HEK293 (cell line): ENCODE measurements at regions not wholly inside any gene's neighbourhood (a gene's known extent, or its start where the extent isn't known, plus 50 kb on each side); places are given as distances from the start of the nearest gene placed in this dataset.

Experiments used
- CTCF ChIP-seq: fragments of 450-650 bp; formaldehyde crosslinking; IDR thresholded peaks from 2 replicates; pipeline ENCODE4 v1.5.1; 2016; ENCODE audit warnings: missing biosample characterization, missing genetic modification characterization
- PBX3 ChIP-seq: sonication (generic); formaldehyde crosslinking; IDR thresholded peaks from 2 replicates; pipeline ENCODE4 v1.8.1; 2022; ENCODE audit warnings: mild to moderate bottlenecking, moderate library complexity, missing genetic modification reagents
- PRDM4 ChIP-seq: fragments of 450-650 bp; formaldehyde crosslinking; IDR thresholded peaks from 2 replicates; pipeline ENCODE4 v1.5.1; 2017; ENCODE audit warnings: missing biosample characterization, missing genetic modification characterization
- SALL2 ChIP-seq: fragments of 450-650 bp; formaldehyde crosslinking; IDR thresholded peaks from 2 replicates; pipeline ENCODE4 v1.5.0; 2017; ENCODE audit warnings: missing biosample characterization, mild to moderate bottlenecking, missing genetic modification characterization, borderline replicate concordance
- ZNF274 ChIP-seq, 2 experiments: fragments of 200-500 bp in 1 of 2; fragments of 450-650 bp in 1 of 2; sonication (Bioruptor generic) in 1 of 2; formaldehyde crosslinking in 1 of 2; IDR thresholded peaks; 2 replicates each; pipeline versions ENCODE4 v1.5.1 to v1.6.1; 2014 to 2016; ENCODE audit warnings: borderline replicate concordance in 1 of 2, inconsistent platforms in 1 of 2, low read length in 1 of 2, missing biosample characterization in 1 of 2, missing genetic modification characterization in 1 of 2
- ZNF280C ChIP-seq: fragments of 450-650 bp; formaldehyde crosslinking; IDR thresholded peaks from 2 replicates; pipeline ENCODE4 v1.5.1; 2016; ENCODE audit warnings: missing biosample characterization, missing genetic modification characterization
- ZNF394 ChIP-seq: fragments of 450-650 bp; formaldehyde crosslinking; IDR thresholded peaks from 2 replicates; pipeline ENCODE4 v1.5.1; 2016; ENCODE audit warnings: missing biosample characterization, missing genetic modification characterization, mild to moderate bottlenecking, moderate library complexity, borderline replicate concordance
- ZNF48 ChIP-seq: fragments of 450-650 bp; formaldehyde crosslinking; IDR thresholded peaks from 2 replicates; pipeline ENCODE4 v1.5.1; 2016; ENCODE audit warnings: missing biosample characterization, missing genetic modification characterization
- ZNF791 ChIP-seq: fragments of 450-650 bp; formaldehyde crosslinking; IDR thresholded peaks from 2 replicates; pipeline ENCODE4 v1.5.1; 2016; ENCODE audit warnings: missing biosample characterization, missing genetic modification characterization
- ZSCAN23 ChIP-seq: fragments of 450-650 bp; formaldehyde crosslinking; IDR thresholded peaks from 2 replicates; pipeline ENCODE4 v1.5.1; 2016; ENCODE audit warnings: missing biosample characterization, missing genetic modification characterization

- TF ChIP-seq PBX3 (CRISPR knock-in tag) (no peak), ZNF791 (tag by site-specific recombination) (no peak), ZNF280C (tag by site-specific recombination) (no peak), SALL2 (tag by site-specific recombination) (no peak), ZNF274 (IDR thresholded peaks at IDR 0.05; ENCODE audit: low read length) (no peak), ZNF274 (tag by site-specific recombination; IDR thresholded peaks at IDR 0.05; ENCODE audit: borderline replicate concordance) (no peak), CTCF (no peak), ZSCAN23 (tag by site-specific recombination) (no peak), PRDM4 (no peak), ZNF48 (tag by site-specific recombination) (no peak), ZNF394 (no peak)
Measured at GRCh38 chr3:99315896-99316295, 322.5 kb upstream of the COL8A1 start.
